HPDE6-E6E7 (cell line): ENCODE measurements at regions not wholly inside any gene's neighbourhood (a gene's known extent, or its start where the extent isn't known, plus 50 kb on each side); places are given as distances from the start of the nearest gene placed in this dataset.

ENCODE experiments used
- DNase-seq: peaks from one replicate; pipeline ENCODE4 v3.0.0; 2011; ENCODE audit warnings: missing footprints; ENCODE audit errors: extremely low spot score

DNA sequence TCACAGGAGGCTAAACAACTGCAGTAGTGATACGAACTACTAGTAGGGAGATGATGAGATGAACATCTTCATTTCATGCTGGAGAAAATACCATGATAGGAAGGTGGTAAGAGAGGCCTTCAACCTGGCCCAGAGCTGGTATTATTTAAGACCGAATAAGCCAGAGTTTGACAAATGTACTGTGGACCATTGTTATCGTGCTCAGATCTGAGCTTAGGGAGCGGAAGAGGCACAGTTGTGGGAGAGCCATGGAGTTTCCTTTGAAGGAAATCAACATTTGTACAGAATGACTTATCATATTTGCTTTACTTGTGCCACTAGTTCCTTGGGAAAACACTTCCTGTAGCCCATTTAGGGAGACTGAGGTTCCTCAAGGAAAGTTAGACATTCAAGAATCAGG is 260.6 kb upstream of the TNP1 start:
- DNase-seq = no peak

DNA sequence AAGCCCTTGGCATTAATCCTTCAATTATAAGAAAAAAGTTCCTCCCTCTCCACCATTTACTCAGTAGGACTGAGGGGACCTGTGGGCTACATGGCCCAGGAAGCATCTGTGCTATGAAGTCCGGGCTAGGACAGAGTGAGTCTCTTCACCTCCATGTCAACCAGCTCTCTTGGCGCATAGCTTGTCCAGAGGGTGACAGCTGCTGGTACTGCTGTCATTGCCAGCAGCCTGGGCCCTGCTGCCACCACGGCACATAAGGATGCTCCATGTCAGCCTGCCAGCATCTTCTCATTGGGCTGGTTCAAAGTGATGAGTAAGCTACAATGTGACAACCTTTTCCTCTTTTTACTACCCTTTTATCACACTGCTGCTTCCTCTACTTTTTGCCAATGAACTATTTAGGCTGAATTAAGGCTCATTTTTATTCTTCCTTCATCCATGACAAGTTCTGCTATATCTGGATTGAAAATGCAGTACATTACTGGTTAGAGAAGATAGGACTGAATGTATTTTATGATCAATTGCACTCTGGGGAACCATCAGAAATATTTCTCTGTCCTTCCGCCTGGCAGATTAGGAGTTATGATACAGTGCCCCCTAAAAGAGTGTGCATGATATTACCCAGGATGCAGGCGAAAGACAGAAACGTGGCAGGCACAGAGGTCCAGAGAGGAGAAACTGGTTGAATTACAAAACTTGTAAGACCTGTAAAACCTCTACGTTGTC is 258.9 kb upstream of the TNP1 start:
- no peak for DNase-seq

DNA sequence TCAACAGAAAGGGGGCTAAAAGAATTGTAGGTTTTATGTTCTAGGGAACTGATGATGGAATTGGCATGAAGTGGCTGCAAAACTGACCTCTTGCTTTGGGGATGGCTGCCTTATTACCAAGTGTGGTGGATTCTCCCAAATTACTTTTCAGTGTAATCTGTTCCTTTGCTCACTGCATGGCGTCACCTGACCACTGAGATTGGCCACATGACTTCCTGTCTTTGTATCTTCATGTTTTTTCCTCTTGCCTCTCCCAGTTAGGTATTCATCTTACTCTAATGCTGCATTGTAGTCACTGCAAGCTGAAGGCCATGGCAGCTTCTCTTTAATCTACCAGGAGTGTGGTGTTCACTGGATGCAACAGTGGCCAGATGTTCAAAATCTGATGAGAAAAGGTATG is 257.7 kb upstream of the TNP1 start:
- no peak for DNase-seq

DNA sequence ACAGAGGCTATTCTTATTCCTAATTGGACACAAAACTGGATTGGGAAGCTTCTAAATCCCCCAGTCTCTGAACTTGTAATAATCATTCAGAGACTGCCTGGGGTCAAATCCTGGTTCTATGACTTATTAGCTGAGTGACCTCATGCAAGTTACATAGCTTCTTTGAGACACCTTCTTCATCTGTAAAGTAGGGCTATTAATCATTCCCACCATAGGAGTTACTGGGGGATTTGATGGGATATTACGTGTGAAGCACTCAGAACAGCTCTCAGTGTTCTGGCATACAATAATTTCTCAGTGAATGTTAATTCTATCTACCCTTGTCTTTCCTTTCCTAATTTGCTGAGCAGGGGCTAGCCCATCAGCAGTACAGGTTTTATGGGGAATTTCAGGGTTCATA is 256.7 kb upstream of the TNP1 start:
- no peak for DNase-seq

DNA sequence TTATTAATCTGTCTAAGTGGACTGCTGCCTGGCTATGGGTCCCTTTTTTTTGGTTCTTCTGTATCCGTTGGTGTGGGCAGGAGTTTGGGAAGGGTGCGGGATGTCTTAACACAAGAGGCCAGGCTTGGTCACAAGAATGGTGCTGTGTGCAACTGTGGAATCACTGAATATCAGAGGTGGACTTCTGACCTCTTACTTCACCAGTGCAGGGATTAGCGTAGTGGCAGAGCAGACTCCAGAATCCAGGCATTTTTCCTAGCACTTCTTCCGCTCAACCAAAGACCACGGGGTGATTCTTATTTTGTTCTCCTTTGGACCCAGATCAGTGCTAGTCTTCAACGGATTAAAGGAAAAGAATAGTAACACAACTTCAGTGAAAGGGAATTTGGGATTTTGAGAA is 254.3 kb upstream of the TNP1 start:
- no peak for DNase-seq

DNA sequence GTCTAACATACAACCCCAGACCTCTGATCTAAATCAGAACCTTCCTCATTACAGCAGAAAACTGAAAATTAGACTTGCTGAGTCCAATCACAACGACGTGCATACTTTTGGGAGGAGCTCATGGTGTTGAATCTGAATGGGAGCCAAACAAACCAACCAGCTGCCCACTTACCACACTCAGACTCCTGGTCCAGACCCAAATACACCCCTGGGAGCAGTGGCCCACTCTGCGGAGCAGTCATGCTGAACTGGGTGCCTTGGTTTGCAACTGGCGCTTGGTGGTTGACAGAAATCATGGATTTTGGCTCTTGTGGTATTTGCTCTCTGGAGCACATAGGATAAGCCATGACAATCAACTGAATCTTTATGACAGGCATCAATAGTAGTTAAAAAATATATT is 253.6 kb upstream of the TNP1 start:
- no peak for DNase-seq

DNA sequence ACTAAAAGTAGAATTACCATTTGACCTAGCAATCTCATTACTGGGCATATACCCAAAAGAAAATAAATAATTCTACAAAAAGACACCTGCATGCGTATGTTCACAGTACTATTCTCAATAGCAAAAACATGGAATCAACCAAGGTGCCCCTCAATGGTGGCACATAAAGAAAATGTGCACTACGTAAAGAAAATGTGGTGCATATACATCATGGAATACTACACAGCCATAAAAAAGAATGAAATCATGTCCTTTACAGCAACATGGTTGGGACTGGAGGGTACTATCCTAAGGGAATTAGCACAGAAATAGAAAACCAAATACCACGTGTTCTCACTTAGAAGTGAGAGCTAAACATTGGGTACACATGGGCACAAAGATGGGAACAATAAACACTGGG is 250.7 kb upstream of the TNP1 start:
- DNase-seq = no peak

DNA sequence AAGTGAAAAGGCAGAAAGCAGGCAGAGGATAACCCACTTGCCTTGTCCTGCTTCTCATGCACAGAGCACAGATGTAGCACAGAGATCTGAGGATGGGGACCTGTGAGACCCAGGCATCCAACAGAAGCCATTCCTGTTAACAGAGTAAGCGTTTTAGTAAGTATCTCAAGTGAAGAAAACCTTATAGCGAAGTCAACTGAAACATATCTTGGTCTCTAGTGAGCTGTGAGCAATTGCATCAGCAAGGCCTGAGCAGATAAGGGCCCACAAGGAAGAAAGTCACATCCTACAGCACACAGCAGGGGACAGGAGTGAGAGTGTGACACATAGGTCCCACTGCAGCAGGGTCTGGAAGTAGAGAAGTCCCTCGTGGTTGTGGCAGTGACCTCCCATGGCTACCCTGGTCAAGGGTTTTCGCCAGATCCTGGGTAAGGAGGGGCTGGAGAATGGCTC is 248.7 kb upstream of the TNP1 start:
- DNase-seq = no peak

DNA sequence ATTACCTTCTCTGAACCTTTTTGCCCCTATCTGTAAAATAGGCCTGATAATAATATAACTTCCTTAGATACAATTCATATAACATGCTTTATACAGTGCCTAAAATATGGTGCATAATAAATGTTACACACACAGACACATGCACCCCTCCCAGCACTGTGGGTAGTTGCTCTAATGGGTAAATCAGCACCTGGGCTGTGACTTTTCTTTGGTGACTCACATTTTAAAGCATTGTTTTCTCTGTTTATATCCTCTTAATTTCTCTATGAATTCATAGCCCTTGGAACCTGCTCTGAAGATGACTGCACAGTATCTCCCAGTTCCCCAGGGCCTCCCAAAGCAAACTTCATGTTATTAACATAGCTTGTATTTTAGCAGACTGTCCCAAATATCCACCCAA is 248.2 kb upstream of the TNP1 start:
- peak; percentile 37 for DNase-seq

DNA sequence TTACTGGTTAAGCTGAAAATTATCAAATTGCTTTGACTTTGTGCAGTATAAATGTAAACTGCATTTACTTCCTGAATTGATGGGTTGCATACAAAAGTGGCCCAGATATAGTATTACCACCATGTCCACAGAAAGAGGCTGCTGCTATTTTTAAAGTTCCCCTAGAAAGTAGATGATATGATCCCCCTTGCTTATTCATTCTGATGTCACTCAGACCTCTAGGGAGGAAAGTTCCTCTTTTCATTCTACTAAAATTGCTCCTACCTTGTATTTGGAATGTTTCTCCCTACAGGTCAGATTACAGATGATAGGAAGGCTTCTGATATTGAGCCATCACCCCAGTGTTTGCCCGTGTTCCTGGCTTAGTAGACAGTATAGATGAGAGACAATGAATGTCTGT is 247.6 kb upstream of the TNP1 start:
- DNase-seq = no peak

DNA sequence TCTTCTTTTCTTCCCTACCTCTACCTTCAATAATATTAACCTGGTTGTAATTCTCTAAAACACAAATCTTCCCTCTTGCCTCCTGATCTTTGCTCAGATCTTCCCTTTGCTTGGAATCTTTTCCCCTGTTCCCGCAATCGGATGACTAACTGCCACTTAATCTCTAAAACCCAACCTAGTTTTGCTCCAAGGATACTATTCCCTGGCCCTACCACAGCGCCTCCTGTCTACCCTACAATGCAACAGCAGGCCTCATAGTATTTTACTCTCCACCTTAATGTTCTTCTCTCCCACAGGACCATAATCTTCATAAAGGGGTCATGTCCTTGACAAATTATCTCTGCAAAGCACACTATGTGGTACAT is 246.8 kb upstream of the TNP1 start:
- DNase-seq = no peak

DNA sequence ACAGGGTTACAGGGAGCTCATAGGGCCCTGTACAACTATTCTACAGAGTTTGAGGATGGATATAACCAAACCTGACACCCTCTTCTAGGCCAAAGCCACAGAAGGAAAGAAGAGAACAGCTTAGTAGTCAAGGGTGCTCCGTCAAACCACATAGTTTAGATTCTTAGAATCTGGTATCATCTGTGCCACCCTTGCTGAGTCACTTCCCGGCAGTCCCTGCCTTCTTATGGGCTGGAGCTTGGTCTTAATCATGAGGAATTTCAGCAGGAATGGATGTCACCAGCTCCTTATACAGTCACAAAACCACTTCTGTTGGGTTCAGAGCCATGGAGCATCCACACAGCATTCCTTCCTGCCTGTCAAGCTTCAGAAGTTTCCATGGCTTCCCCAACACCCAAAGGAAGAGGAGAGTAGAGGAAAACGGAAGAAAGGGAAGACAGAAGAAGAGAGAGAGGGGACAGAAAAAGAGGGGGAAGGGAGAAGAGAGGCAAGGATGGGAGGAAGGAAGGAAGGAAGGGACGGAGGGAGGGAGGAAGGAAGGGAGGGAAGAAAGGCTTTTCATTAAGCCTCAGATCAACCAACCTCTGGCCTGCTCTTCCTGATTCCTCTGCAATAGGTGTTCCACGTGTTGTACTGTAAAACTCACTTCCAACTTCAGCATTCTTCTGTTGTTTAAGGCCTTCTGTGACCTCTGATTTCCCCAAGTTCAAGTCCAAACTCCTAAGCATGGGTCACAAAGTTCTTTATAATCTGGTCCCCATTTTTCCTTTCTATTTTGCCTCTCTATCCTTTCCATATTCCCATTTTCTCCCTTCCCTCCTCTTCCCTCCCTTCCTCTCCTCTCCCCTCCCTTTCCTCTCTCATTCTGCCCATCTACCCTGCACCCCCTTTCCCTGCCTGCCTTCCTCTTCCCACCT is 246.1 kb upstream of the TNP1 start:
- DNase-seq = peak; percentile 81

DNA sequence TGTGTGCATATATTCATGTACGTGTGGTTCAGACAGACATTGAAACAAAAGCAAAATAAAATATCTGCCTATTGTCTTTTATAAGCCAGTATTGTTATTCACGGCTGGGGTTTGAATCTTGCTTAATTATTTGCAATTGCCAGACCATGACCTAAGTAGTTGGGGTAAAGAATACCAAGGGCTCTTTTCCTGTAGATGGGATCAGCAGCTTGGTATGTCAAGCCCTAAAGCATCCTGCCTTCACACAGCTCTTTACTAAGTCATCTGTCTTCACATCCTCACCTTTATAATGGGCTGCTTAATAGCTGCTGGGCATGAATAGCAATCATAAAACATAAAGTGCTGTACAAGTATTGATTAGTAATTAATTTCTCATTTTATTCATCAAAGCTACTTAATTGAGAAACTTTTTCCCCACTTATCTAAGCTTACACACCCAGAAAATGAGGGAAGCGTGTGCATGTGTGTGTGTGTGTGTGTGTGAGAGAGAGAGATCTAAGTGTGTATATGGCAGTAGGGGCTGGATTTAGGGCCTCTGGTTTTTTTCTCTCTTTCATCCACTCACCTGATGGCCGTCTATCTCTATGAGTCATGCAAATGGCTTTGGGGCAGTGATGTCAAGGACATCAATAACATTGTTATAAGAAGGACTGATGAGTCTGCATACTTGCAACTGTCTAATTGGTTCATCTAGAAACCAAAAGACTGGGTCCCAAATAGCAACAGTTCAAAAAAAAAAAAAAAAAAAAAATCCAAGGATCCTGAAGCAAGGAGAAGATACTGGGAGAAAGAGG is 244.1 kb upstream of the TNP1 start:
- DNase-seq = no peak

DNA sequence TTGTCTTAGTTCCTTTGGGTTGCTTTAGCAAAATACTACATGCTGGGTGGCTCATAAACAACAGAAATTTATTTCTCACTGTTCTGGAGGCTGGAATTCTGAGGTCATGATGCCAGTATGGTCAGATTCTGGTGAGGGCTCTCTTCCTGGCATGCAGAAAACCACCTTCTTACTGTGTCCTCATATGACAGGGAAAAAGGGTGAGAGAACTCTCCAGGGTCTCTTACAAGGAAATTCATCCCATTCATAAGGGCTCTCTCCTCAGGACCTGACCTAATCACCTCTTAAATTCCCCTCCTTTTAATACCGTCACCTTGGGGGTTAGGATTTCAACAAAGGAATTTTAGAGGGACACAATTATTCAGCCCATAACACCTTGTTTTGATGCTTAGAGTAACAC is 243.1 kb upstream of the TNP1 start:
- DNase-seq = no peak

DNA sequence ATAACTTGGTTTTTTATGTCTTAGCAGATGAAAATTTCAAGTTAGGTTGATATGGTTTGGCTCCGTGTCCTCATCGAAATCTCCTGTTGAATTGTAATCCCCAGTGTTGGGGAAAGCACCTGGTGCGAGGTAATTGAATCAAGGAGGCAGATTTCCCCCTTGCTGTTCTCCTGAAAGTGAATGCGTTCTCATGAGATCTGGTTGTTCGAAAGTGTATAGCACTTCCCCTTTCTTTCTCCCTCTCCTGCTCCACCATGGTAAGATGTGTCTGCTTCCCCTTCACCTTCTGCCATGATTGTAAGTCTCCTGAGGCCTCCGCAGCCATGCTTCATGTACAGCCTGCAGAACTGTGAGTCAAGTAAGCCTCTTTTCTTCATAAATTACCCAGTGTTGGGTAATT is 242.1 kb upstream of the TNP1 start:
- DNase-seq = no peak

DNA sequence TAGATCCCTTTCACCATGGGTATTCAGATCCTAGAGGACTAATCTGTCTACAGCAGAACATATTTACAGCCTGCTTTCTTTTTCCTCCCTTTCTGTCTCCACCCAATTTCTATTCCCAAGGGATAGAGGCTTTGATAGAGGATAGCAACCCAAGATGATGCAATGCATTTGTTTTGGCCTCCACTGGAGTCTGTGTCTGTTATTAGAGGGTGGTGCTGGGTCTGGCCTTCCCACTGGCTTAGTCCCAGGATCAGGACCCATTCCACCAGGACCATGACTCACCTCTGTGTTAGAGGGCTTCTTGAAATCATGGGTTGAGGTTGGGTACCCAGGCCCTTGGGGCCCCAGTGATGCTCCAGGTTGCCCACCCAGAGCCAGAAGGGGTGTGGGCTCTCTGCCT is 239.7 kb upstream of the TNP1 start:
- no peak for DNase-seq

DNA sequence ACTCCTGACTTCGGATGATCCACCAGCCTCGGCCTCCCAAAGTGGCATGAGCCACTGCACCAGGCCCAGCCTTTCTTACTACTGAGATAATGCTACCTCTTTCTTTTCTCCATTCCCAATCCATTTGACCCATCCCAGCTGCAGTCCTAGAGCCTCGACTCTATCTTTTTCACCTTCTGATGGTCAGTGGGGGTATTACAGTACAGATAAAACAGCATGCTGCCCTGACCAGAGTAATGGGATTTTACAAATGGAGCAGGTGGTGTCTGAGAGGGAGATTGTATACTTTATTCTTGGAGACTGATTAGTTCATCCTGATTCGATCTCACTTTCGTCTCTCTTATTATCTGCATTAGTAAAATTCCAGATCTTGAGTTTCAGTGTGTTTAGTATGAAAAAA is 238.6 kb upstream of the TNP1 start:
- no peak for DNase-seq

DNA sequence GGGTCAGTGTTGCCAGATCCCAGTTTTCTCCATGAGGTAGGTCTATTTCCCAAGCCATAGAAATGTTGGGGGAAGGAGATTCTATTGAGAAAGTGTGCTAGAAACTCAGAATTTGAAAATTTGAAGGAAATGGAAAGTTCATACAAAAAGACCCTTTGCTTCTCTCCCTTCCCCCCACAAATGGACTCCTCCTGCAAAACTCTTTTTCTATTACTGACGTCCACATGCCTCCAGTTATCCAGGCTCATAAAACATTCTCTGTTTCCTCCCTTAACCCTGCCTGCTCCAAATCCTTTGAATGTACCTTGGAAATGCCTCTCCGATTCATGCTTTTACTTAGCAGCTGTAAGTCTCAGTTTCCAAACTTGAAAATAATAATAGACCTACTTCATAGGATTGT is 237.5 kb upstream of the TNP1 start:
- no peak for DNase-seq

DNA sequence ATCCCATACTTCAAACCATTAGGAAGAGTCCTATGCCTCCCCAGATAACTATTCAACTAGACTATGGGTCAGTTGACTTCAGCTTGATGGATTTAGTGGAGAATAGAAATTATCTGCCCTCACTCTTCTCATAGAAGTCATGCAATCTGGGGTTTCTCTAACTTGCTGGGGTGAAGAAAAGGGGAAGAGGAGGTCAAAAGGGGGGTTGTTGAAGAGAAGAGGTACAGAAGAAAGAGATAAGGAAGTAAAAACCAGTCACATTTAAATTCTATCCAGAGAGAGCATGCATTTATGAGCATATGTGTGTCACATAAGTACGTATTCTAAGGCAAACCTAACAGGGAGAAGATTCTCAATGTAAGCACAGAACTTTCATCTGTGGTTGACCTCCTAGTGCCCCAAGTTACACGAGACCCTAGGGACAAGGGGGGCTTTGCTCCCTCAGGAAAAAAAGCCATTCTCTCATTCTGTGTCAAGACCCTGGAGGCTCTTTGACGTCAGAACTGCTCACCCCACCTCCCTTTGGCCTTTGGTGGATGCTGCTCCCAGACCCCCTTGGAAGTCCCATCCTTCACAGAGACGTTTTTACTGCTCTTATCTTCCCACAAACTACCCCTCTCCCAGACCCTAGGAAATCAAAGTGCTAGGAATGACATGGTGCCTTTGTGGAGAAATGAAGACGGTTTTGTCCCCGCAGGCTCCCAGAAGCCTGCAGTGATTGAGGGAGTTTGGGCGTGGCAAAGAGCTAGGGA is 236.8 kb upstream of the TNP1 start:
- no peak for DNase-seq

DNA sequence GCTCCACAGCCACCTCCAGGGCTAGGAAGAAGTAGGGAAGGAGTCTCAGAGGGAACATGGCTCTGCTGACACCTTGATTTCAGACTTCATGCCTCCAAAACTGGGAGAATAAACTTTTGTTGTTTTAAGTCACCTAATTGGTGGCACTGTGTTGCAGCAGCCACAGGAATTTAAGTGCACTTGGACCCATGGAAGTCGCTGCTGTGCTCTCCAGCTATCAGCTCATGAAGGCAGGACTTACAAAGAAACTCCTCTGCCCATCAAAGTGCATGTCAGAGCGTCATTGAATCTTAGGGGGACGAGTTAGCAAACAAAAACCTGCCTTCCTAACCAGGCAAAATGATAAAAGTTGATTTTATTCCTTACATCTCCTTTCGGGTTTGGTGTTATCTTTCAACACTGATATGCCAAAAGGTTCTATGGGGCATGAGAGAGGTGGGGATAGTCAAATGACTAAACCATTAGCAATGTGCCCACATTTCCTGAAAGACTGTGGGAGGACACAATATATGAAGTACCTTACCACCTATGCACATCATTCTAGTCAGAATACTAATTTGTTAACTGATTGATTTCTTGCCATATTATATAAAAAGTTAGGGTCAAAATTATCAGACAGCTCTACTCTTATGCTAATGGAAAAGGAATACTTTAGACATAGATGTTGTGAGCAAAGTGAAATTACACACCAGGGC is 235.8 kb upstream of the TNP1 start:
- no peak for DNase-seq

DNA sequence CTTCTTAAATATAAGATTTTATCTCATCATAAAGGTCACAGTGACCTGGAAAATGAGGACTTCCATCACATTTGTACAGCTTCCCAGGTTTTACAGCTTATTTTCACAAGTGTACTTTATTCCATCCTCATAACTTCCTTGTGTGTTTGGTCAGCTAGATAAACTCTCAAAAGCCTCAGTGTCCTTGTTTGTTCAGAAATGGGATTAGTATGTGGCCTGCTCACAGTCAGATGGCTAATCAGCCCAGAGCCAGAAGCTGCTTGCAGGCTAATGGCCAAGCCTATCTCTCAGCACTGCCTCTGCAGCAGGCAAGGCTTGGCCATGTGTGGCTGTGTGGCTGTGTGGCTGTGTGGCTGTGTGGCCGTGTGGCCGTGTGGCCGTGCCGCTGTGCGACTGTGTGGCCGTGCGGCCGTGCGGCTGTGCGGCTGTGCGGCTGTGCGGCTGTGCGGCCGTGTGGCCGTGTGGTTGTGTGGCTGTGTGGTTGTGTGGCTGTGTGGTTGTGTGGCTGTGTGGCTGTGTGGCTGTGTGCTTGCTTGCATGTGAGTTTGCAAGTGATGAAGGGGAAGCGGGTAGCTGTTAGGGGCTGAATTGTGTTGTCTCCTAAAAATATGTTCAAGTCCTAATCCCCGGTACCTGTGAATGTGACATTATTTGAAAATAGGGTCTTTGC is 233.0 kb upstream of the TNP1 start:
- no peak for DNase-seq
